ENCODE measurements at regions not wholly inside any gene's neighbourhood (a gene's known extent, or its start where the extent isn't known, plus 50 kb on each side); places are given as distances from the start of the nearest gene placed in this dataset.
"Not testable (repeated sequence)": the region's sequence is repeated elsewhere in the genome, so short reads cannot be mapped to it uniquely, and the experiment has no call there.

DNA sequence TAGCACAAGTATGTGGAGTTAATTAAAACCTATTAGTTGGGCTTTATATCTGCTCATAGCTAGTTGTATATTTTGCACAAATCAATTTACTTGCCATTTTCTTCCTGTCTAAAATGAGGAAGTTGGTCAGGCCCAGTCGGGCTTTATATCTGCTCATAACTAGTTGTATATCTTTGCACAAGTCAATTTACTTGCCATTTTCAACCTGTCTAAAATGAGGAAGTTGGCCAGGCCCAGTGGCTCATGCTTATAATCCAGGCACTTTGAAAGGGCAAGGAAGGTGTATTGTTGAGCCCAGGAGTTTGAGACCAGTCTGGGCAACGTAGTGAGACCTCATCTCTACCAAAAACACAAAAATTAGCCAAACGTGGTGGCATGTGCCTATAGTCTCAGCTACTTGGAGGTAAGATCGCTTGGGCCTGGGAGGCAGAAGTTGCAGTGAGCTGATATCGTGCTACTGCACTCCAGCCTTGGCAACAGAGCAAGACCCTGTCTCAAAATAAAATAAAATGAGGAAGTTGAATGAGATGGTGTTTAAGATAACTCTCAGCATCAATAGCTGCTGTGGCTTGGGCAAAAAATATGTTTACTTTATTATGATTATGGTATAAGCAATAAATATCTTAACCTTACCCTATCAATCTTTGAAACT, 1558.6 kb upstream of the RAG2 start:
- DNase-seq (ENCODE audit: low read depth in 2 of 2), result no peak

DNA sequence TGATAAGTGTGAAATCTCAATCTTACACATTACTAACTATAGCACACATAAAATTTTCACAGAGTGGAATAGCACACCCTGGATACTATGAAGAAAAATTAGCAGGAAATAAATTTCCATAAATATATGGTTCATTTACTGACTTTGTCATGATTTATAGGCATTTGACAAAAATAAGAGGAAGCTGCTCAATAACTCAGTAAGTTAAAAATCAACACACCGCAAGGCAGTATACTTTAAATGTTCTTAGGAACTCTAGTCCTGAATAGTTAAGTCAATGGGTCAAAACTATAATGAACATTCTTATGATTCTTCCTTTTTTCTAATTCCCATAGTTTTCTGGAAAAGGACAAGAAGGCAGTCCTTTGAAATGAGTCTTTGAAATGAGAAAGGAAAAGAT, 1557.8 kb upstream of the RAG2 start:
- no peak for DNase-seq (ENCODE audit: low read depth in 2 of 2)

DNA sequence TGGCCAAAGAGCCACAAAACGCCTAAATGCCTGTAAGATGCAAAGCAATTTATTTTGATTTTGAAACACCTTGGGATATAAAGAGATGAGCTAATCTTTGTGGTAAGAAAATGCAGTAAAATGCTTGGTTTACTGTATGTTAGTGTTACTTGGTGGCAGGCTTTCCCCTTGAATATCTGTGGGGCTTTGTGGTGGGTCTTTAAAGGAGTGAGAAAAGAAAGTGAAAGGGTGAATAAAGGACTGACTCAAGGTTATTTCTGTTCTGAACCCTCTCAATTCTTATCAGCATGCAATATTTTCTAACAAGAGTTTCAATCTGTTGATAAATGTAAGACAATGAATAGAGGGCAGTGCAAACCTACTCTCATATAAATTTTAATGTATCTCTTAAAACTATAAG, 1555.9 kb upstream of the RAG2 start:
- no peak for DNase-seq (ENCODE audit: low read depth in 2 of 2)

DNA sequence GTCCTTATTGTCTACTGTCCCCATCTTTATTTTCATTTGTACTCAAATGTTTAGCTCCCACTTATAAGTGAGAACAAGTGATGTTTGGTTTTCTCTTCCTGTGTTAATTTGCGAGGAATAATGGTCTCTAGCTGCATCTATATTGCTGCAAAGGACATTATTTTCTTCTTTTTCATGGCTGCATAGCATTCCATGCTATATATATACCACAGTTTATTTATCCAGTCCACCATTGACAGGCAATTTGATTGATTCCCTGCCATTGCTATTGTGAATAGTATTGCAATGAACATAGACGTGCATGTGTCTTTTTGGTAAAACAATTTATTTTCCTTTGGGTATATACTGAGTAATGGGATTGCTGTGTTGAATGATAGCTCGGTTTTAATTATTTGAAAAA, 1545.8 kb upstream of the RAG2 start:
- no peak for DNase-seq (ENCODE audit: low read depth in 2 of 2)

DNA sequence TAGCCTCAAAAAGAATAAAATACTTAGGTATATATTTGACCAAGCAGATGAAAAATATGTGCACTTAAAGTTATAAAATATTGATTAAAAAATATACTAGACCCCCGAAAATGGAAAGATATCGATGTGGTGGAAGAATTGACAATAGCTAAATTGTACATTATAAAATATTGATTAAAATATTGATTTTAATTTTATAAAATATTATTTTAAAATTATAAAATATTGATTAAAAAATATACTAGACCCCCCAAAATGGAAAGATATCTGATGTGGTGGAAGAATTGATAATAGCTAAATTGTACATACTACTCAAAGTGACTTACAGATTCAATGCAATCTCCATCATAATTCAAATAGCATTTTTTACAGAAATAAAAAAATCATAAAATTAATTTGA, 1540.9 kb upstream of the RAG2 start:
- DNase-seq (ENCODE audit: low read depth in 2 of 2), result no peak

DNA sequence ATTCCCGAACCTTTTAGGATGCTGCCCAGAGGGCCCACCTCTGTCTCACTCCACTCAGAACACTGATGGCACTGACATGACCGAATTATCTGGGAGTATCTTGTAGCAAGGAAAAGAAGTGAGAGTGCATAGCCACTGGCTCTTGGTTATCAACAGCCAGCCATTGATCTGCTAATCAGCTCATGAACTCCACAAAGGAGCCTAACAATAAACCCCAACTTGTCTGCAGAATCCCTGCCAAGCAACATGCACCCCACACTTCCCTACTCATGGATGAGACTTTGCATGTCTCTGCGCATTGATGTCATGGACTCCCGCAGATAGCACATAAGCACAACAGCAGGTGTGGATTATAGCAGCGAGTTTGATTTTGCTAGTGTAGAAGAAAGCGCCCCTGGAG, 1538.9 kb upstream of the RAG2 start:
- DNase-seq (ENCODE audit: low read depth in 2 of 2), result no peak

DNA sequence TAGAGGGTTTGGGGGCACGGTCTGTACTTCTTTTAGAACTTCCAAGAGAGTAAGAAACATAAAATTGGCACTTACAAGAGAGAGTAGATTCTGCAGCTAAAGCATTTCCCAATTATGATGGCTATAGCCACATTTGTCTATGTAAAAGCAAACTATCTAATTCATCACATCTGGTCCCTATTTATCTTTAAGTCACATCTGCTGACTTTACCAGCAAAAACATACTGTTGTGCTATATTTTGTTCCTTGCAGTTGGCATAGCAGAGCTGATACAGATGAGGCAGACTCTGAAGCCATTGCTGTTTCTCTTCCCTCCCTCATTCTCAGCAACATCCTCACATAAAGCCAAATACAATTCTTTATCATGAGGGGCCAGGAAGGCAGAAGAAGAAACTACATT, 1533.5 kb upstream of the RAG2 start:
- no peak for DNase-seq (ENCODE audit: low read depth in 2 of 2)

DNA sequence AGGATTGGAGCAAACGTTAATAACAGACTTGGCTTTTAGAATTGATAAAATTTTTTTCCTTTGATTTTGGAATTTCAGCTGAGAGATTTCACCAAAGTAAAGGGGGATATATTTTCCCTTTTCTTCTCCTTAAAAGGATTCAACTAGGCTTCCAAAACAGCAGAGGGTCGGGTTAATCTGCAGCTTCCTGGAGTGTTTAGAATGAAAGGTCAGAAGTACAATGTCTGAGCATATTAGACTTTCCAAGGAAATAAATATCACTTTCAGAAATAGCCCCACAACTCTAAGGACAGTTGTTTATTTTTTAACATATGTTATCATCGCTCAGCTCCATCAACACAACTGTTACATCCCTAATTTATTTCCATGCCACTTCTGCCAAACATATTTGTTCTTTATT, 1532.9 kb upstream of the RAG2 start:
- DNase-seq (ENCODE audit: low read depth in 2 of 2), result no peak

DNA sequence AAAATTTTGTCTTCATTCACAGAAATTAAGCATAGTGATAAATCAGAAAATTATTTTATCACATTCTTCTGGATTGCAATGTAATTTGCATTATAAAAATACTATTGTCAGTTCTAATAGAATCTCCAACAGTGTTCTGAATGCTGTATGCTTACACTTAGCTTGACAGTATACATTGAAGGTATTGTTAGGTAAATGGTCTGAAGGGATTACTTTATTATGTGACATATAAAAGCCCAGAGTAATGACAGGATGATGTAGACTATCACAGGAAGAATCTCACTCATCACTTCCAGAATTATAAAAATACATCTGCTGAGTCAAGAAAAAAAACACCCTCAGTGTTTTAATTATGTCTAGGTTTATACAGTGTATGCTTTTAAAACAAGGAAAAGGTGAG, 1532.5 kb upstream of the RAG2 start:
- DNase-seq (ENCODE audit: low read depth in 2 of 2), result no peak

DNA sequence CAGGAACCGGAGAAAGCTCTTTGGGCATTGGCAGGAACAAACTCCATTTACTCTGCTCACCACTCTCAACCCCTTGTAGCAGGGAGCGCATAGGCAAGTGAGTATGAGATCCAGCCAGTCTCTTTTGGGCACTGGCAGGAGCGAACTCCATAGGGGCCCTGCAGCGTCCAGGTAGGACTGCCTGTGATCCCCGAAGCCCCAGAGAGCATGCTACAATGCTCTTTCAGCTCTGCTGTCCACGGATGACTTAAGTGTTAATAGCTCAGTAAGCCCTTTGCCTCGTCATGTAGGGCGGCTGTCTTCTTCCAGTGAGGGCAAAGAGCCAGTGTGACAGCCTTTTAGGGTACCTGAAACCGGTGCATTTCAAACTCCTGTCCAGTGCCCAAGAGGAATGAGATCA, 1525.6 kb upstream of the RAG2 start:
- DNase-seq (ENCODE audit: low read depth in 2 of 2), result no peak

DNA sequence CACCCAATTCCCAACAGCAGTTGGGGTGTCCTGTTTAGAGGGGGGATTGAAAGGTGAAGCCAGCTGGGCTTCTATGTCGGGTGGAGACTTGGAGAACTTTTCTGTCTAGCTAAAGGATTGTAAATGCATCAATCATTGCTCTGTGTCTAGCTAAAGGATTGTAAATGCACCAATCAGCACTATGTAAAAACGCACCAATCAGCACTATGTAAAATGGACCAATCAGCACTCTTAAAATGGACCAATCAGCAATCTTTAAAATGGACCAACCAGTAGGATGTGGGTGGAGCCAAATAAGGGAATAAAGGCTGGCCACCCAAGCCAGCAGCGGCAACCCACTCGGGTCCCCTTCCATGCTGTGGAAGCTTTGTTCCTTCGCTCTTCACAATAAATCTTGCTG, 1518.6 kb upstream of the RAG2 start:
- not testable (repeated sequence) for DNase-seq (ENCODE audit: low read depth in 2 of 2)

DNA sequence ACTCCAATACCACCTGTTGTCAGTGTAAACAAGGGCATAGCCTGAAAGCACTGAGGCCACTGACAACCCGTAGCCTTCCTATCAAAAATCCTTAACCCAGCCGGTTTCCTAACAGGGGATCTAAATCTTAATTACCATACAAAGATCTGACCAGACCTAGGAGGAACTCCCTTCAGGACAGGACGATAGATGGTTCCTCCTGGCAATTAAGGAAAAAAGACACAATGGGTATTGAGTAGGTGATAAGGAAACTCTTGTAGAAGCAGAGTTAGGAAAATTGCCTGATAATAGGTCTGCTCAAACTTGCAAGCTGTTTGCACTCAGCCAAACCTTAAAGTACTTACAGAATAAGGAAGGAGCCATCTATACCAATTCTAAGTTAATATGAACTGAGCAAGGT, 1517.3 kb upstream of the RAG2 start:
- not testable (repeated sequence) for DNase-seq (ENCODE audit: low read depth in 2 of 2)

DNA sequence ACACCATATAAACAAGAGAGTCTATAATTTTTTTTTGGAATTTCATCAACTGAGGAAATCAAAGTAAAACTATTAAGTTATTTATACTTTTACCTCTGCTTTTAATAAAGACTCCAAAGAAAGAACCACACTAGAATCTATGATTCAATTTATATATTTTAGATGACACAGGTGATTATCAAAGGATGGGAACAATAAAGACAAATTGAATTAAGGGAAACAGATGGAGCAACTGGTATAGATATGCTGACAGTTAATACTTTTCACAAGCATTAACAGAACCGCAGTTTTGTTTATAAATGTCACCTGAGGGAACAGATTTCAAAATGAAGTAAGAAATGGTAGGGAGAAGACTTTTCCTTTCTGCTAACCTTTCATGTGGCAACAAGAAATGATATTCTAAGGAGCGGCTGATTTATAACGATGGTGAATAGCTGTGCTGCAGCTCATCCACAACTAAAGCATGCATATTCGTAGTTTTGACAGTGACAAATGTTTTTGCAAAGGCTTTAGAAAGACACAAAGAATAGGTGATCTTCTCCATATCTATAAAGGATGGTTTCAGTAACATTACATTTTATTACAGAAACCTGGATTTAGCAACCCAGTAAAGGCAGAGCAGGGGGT, 1502.9 kb upstream of the RAG2 start:
- no peak for DNase-seq (ENCODE audit: low read depth in 2 of 2)

DNA sequence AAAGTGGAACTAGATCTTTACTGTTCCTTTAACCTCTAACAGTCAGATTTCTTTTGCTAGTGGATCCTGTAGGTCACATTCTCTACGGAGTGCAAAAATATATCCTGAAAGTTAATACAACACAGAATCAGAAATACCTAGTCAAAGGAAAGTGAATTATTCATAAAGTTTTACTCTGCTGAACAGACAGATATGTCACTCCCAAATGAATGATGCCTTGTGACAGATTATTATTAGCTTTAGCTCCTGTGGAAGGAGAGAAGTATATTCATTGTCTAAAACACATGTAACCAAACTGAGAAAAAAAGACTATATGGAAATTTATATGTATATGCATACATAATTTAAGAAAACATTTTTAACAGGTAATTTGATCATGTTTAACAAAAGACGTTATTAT, 1497.2 kb upstream of the RAG2 start:
- DNase-seq (ENCODE audit: low read depth in 2 of 2), result no peak

DNA sequence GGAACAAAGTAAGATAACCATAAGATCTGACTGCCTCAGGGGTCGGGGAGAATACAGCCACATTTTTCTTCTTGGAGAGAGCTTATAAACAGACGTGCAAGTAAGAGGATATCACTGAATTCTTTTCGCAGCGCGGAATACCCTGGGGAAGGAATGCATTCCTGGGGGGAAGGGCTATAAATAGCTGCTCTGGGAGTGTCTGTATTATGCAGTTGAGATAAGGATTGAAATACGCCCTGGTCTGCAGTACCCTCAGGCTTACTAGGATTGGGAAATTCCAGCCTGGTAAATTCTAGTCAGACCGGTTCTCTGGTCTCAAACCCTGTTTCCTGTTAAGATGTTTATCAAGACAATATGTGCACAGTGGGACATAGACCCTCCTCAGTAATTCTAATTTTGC, 1491.7 kb upstream of the RAG2 start:
- no peak for DNase-seq (ENCODE audit: low read depth in 2 of 2)

DNA sequence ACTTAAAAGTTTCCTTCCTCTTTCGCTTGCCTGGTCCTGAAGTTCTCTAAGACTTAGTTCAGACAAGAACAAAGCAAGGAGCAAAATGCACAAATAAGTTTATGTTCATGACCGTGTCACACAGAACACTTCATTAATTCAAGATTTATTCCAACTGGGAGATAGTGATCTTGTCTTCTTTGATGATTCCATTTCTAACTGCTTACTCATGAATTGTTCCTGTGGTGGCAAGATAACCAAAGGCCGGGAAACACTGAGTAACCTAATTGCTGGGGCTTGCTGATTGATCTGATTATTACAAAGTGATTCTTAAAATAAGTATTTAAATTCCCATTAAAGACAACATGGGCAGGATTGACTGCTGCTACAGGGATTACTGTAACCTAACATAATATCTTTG, 1462.9 kb upstream of the RAG2 start:
- DNase-seq (ENCODE audit: low read depth in 2 of 2), result no peak

DNA sequence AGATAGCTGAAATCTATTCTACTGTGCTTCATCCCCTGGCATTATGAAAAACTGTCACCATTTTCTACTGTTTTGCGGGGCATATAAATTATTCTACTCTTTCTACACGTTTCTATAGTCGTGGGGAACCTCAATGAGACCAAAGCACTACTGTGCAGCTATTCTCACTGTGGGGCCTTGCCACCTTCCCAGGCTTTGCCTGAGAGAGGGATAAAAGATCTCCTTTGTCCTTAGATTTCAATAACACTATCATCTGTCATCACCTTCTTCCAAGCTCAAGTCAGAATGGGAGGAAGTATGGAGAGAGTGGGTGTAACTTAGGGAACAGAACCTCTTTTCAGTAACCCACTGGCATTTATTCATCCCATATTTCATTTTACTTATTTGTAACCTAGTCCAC, 1462.1 kb upstream of the RAG2 start:
- no peak for DNase-seq (ENCODE audit: low read depth in 2 of 2)

DNA sequence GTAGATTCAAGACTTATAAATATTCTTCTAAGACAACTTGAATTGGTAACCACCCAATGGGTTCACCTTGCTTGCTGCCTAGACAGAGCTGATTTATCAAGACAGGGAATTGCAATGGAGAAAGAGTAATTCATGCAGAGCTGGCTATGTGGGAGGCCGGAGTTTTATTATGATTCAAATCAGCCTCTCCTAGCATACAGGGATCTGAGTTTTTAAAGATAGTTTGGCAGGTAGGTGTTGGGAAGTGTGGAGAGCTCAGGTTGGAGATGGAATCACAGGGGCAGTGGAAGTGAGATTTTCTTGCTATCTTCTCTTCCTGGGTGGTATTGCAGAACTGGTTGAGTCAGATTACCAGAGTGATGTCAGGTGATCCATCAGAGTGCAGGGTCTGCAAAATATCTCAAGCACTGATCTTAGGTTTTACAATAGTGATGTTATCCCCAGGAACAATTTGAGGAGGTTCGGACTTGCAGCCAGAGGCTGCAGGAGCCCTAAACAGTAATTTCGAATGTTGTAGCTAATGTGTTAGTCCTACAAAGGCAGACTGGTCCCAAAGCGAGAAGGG, 1448.6 kb upstream of the RAG2 start:
- no peak for DNase-seq (ENCODE audit: low read depth in 2 of 2)

DNA sequence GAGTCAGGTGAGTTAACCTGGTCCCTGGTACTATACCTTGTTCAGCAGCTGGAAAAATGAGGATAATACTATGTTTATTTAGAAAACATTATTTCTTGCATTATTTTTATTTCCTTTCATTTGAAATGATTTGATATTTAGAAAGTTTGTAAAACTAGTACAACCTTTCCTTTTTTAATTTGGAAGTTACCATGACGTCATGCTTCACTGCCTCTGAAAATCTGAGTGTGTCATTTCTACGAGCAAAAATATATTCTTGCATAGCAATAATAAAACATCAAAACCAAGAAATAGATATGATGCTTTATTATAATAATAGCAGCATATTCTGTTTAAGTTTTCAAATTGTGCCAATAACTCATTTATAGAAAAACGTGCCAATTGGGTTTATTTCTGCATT, 1445.0 kb upstream of the RAG2 start:
- no peak for DNase-seq (ENCODE audit: low read depth in 2 of 2)

DNA sequence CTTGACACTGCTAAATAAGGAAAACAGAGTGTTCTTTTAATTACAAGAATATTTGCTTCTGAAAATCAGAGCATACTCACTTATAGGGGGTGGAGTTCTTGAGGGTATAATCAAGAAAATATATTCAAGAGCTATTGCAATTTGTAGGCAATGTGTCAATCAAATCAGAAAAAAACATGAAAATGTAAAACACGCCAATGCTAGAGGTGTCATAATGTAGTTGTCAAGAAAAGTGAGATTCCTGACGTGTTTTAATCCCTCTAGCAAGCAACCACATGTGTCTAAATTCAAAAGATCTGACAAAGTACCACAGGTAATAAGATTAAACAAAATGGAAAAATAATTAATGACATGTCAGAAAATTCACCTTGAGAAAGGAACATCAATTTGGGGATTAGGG, 1440.7 kb upstream of the RAG2 start:
- no peak for DNase-seq (ENCODE audit: low read depth in 2 of 2)

DNA sequence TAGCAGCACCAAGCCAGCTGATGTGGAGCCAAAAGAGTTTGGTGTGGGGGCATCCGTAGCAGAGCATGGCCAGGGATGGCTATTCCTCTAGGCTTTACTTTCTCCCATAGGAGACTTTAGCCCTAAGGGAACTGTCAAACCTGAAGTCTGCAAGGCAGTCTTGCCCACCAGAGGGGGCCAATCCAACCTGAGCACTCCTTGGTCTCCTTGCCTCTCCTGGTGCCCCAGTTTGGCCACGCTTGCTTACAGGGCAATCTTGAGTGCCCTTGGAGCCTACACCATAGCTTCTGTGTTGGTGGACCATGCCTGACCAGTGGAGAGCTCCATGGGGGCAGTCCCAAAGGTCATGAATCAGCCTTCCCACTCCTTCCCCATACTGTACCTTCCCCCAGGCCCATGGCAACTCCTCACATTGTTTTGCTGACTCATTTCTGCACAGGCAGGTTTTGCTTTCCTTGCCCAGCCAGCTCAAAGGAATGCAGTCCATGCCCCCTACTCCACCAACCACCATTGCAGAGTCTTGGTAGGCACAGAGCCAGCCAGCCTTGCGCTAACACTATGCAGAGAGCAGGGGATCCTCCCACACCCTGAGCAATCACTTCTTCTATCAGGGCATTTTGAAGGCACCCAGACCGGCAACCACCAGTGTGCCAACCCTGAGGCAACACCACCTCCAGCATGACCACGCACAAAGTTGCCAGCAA, 1421.2 kb upstream of the RAG2 start:
- no peak for DNase-seq (ENCODE audit: low read depth in 2 of 2)

DNA sequence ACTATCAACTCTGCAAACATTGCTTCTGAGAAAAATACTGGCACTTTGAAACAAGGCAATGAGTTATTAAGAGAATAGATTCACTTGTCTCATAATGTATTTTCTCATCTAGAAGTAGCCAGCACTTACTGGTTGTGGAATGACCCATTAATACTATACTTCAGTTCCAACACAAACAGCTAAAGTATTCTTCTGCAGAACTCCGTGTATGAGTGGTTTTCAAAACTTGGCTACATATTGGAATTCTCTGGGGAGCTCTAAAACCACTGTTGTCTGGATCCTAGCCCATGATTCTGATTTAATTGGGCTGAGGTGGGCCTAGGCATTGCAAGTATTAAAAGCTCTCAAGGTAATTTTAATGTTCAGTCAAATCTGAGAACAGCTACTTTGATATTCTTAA, 1416.4 kb upstream of the RAG2 start:
- DNase-seq (ENCODE audit: low read depth in 2 of 2), result no peak

DNA sequence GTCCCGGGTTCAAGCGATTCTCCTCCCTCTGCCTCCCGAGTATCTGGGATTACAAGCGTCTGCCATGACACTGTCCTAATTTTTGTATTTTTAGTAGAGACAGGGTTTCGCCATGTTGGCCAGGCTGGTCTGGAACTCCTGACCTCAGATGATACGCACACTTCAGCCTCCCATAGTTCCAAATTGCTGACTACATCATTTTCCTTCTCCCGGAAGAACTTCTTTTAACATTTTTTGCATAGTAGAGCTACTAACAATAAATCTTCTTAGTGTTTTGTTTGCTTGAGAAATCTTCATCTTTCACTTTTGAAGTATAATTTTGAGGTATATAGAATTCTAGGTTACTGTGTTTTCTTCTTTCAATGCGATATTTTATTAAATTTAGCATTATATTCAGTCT, 1415.1 kb upstream of the RAG2 start:
- DNase-seq (ENCODE audit: low read depth in 2 of 2), result no peak
